ENCODE measurements at regions not wholly inside any gene's neighbourhood (a gene's known extent, or its start where the extent isn't known, plus 50 kb on each side); places are given as distances from the start of the nearest gene placed in this dataset.

DNA sequence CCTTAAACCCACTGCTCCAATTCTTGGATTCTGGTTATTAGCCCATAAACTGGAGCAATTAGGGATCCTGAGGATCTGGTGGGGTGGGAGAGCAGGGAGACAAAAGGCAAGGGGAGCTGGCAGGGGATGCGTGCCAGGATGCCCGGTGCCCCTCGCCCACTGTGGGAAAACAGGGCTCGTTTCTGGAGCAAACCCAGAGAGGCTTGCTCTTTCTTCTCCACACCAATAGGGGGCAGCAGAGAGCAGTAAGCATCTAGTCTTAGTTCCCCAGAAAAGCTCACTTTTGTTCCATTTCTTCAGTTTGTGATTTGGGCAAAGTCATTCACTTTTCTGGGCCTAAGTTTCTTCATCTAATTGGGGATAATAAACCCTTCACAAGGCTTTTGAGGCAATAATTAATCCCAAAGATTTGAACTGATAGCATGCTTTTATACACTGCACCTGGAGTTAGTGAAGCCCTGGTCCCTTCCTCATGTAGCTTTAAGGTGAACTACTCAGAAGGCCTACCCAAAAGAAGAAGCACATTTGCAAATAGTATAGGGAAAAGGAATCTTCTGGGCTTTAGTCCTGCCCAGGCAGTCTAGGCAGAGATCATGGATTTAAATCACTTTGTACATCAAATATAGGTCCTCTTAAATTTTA lies 160.6 kb upstream of the USP24 start:
- DNase-seq, result peak; percentile 23 to 59

DNA sequence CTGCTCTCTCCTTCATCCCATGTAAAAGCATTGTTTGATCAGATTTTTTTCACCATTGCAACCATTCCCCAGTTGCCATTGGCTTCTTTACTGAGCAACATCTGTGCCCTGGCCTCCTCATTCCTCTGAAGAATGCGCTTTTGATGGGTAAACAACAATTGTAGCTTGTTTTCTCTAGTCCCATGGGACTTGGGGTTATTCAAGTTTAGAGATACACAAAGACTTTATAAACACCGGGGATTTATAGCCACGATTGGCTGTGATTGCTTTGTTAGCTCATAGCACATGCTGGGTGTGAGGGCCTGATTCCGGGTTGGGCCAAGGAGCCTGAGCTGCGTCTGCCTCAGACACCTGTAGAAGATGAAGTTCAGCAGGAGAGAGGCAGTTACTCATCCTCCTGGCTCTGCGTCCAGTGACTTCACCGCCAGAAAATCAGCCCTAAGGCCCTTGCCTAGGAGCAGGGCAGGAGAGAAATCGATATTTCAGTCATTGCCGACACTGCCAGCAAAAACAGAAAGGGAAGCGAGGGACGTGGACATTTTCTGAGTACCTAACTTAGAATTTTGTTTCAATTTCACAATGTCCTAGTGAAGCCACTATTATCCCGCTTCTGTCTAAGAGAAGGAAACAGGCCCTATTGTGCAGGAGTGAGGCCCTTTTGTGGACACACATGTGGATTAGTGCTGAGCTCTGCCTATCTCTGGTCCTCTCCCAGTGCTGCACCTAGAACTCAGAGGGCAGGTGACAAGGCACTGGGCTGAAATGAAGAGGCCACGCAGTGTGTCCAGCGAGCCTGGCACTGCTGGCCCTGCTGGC lies 159.8 kb upstream of the USP24 start:
- peak; percentile 73 to 87 for DNase-seq

- no peak for DNase-seq
Measured at GRCh38 chr1:55374216-55374615, 159.1 kb upstream of the USP24 start.

DNA sequence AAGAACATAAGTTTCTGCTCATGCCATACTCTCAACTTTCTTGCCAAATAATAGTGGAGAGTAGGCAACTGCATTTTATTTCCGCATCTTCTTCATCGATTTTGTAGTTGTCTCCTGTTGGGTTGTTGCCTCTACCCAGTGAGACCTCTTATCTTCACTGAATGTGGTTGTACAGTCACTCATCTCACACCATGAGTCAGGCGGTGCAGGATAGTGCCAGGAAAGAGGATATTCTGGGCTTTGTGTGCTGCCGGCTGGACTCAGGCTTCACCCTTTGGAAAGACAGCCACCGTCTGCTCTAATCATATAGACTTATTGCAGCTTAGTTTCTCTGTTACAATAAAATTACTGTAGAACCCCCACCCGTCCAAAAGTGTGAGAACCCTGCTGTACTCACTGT lies 154.3 kb upstream of the USP24 start:
- no peak for DNase-seq

DNA sequence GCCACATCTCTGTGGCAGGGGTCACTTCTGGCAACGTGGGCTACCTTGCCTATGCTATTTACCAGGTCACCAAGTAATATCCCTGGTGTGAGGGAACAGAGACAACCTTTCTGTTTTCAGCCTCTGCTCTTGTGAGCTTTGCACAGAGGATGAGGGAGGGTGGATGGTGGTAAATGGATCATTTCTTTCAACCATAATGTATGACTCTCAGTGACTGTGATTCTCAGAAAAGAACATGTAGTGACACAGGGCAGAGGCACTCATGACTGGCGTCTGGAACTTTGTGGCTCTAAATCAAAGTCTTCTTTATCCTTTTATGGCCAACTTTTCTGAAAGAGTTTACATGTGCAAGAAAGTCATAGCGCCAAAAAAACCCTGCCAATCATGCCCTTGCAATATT lies 153.5 kb upstream of the USP24 start:
- DNase-seq, result no peak

DNA sequence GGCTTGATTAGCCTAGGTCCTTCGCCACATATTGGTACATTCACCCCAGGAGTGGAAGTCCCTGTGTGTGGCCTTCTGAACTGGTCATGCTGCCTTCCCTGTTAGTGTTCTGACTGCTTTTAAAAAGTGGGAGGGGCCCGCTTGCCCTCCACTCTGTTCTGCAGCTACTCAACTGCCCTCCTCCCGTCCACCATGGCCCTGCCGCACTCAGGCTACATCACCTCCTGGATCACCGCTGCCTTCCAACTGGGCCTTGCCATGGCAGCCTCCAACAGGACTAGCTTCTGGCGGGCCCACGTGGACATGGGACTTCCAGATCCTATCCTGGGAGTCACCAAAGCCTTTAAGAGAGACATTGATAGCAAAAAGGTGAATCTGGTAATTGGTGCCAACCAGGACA lies 152.1 kb upstream of the USP24 start:
- no peak for DNase-seq

- no peak for DNase-seq
Measured at GRCh38 chr1:55364216-55364615, 149.1 kb upstream of the USP24 start.

GRCh38 chr1:55363268-55363667 lies 148.1 kb upstream of the USP24 start:
- no peak for DNase-seq

DNA sequence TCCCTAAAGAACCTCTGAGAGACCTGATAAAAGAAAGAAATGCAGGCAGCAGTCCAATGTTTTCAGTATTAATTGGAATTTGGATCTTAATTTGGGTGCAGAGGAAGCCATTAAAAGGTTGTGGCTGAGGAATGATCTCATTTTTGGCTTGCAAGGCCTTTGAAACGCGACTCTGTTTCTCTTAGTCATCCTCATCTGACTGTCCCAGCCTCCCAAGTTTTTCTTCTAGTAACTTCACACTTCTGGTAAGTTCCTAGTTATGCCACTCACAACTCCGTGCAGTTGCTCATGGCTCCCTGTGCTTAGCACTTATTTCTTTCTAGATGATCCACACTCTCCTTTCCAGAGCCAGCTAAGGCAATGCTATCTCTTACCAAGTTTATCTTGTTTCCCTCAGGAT lies 147.4 kb upstream of the USP24 start:
- no peak for DNase-seq

GRCh38 chr1:55359611-55360010 lies 144.4 kb upstream of the USP24 start:
- no peak for DNase-seq

DNA sequence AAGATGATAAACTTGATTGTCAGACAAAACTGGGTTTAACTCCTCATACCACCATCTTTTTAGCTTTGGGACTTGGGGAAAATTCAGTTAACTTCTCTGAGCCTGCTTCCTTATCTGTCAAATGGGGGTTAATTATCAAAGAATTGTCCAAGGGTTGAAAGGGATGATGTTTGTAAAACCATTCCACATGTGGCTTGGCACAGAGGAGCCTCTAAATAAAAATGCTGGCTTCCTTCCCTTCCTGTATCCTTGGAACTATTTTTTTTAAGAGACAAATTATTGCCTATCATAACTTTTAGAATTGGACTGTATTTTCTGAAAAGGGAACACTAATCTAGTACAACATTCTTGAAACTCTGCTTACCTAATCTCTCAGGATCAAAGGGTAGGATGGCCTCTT lies 143.4 kb upstream of the USP24 start:
- DNase-seq, result no peak

GRCh38 chr1:55355549-55355948 lies 140.4 kb upstream of the USP24 start:
- DNase-seq, result no peak

DNA sequence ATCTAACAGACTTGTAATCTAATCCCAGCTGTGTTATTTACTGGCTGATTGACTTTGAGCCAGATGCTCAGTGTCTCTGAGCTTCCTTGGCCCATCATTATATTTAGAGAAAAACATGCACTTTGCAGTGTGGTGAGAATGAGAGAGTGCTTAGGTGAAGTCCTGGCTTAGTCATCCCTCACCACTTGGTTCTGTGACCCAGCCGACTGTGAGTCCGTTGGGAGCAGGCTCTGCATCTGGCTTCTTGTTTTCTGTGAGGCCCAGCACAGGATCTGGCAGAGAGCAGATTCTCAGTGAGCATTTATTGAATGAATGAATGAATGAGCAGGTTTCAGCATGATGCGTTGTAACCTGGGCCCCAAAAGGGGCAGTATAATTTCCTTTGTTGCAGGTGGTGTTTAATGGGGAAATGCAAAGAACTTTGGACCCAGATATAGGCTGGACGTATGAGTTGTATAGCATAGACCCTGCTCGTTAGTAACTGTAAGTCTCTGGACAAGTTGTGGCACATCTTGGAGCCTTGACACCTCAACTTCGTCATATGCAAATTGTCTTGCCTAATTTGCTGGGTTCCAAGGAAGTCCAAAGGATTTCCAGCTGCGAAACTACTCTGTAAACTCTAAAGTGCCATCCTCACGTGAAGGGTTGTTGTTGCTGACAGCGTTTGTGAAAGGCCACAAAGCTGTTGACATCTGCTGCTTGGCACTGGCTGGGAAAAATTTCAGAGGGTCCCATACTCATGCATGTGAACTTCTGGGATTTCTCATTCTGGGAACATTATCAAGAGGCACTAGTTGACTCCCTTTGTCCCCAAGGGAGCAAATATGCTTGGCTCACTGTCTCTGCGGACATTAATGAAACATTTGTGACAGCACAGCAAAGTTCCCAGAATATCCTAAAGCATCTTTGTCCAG lies 138.8 kb upstream of the USP24 start:
- DNase-seq, result no peak

DNA sequence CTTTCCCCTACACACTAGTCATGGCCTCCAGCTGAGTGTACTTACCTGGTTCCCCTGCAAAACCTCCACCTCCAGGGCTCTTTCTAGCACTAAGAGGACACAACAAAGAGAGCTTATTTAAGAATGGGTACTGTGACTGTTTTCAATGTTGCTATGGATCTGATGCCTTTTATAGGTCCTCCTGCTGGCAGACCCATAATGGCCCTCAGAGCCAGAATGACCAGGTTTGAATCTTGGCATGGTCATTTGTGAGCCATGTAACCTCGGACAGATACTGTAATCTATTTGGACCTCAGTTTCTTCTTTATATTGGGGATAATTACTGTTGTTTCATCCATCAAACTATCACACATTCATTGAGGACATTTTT lies 137.6 kb upstream of the USP24 start:
- DNase-seq, result no peak

DNA sequence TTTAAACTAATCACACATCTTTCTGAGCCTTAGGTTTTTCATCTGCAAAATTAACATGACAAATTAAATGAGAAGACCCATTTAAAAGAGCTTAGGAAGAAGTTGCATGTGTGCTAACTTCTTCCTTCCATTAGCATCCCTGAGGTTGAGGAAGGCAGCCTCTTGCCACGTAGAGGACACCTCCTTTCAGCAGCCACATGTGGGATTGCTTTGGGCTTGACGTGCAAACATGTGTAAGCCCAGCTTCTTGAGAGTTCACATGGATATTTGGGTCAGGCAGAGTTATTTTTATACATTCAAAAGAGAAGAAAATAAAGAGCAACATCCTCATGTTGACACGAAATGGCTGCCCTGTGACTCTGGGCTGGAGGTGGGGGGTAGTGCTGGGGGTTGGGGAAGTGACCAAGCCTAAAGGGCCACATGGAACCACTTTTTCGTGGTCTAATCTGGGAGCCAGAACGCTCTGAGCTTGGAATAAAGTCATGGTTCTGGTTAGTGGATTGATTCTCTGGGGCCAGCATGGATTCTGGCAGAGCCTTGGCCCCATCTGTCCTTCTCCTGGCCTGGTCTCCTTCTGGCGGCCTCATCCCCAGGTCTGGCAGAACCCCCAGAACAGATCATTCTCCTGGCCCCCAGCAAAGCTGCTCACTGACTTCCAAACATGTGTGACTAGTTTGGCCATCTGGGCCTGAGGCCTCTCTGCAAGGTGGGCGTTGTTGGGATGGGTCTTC lies 137.1 kb upstream of the USP24 start:
- no peak for DNase-seq

GRCh38 chr1:55348356-55348755 lies 133.2 kb upstream of the USP24 start:
- DNase-seq, result no peak

- no peak for DNase-seq
Measured at GRCh38 chr1:55347866-55348265, 132.7 kb upstream of the USP24 start.

DNA sequence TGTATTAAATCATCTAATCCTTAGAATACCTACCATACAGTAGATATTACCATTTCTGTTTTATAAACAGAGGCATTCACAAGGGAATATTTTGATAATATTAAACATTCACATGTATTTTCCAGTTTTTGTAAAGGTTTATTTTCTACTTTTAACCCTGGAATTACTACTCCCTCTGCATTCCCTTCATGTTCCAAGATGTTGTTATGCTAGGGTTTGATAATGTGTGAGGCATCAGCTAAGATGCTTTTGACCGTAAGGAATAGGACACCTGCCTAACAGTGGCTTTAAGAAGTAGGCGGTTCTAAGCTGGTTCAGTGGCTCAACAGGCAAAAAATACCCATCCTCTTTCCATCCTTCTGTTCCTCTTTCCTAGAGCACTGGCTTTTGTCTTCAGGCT lies 131.9 kb upstream of the USP24 start:
- no peak for DNase-seq

GRCh38 chr1:55346586-55346985 lies 131.4 kb upstream of the USP24 start:
- DNase-seq, result no peak

DNA sequence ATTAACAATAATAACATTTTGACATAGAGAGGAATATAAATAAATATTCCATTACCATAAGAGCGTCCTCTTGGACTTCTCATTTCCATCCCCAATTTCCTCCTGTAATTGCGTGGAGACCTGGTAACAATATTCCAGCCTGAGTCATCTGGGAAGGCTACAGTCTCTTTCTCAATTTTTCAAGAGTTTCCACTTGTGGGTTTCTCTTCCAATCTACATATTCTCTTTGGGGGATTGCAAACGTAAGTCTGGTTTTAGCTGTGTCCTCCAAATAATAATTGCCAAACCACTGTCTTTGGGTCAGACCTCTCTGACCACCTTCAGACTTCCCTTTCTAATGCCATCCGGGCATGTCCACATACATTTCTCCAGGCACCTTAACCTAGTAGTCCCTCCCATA lies 124.5 kb upstream of the USP24 start:
- DNase-seq, result no peak

GRCh38 chr1:55338448-55338820 lies 123.3 kb upstream of the USP24 start:
- DNase-seq, result no peak

- DNase-seq, result no peak
Measured at GRCh38 chr1:55337801-55338447, 122.8 kb upstream of the USP24 start.
